Stimulated activated CD8-positive, alpha-beta memory T cell treated with anti-CD3 and anti-CD28 coated beads, Interleukin-4, amount 100 ng/mL, for 48 hours (primary cell): ENCODE measurements at regions not wholly inside any gene's neighbourhood (a gene's known extent, or its start where the extent isn't known, plus 50 kb on each side); places are given as distances from the start of the nearest gene placed in this dataset.
A peak's percentile ranks its signal among the peaks of the same experiment; 100 is the strongest.
"Not testable (repeated sequence)": the region's sequence is repeated elsewhere in the genome, so short reads cannot be mapped to it uniquely, and the experiment has no call there.

Experiments used
- DNase-seq: peaks from one replicate; pipeline ENCODE4 v3.0.0-alpha.2; 2020

GRCh38 chr10:22467393-22467792 lies 122.1 kb downstream of the SPAG6 start:
- not testable (repeated sequence) for DNase-seq

DNA sequence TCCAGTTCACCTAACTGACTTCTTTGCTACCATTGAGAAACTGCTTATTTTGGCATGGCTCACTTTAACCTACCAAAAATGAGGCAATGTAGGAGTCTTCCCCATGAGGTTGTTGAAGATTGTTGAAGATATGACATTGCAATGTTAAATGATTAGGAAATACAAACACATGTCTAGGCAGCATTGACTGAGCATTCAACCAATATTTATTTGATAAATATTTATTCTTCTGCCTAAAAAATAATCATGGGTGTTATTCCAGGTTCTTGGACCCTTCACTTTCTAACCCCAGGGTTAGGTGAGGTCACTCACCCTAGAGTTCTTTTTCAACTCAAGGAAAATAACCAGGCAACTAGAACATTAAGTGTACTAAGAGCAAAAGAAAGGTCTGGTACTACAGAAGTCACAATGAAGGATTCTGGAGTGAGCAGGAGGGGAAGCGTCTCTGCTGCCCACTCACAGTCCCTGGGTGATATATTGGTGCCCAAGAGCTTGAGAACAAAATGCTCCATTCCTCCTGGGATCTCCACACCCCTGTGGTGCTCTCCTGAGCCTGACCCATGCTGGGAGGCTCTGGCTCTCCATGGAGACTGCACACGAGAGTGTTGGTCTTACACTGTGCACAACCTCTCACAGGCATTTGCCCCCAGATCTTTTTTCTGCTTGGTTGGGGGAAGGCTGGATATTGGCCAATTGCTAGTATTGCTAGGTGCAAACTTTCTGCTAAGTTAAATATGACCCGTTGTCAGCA lies 123.4 kb downstream of the SPAG6 start:
- no peak for DNase-seq

DNA sequence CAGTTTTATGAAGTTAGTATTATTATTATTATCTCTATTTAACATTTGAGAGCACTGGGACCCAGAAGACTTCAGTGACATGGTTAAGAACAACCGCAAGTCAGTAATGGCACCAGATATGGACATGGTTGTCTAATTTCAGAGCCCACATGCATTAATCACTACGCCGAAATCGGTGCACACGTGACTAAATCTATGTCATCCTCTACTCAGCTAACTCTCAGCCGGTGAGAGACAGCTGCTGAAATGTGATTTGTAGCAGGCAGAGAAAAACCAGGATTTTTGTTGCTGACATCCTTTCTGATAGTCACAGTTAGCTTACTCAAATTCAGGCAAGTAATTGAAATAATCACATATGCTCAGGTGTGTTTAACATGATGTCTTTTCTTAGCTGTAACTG lies 127.7 kb downstream of the SPAG6 start:
- no peak for DNase-seq

GRCh38 chr10:22473459-22473858 lies 128.2 kb downstream of the SPAG6 start:
- no peak for DNase-seq

- peak; percentile 68 for DNase-seq
Measured at GRCh38 chr10:22475651-22476600, 130.6 kb downstream of the SPAG6 start.

- DNase-seq = no peak
Measured at GRCh38 chr10:22476601-22477321, 131.5 kb downstream of the SPAG6 start.

GRCh38 chr10:22477334-22478287 lies 132.3 kb downstream of the SPAG6 start:
- no peak for DNase-seq

DNA sequence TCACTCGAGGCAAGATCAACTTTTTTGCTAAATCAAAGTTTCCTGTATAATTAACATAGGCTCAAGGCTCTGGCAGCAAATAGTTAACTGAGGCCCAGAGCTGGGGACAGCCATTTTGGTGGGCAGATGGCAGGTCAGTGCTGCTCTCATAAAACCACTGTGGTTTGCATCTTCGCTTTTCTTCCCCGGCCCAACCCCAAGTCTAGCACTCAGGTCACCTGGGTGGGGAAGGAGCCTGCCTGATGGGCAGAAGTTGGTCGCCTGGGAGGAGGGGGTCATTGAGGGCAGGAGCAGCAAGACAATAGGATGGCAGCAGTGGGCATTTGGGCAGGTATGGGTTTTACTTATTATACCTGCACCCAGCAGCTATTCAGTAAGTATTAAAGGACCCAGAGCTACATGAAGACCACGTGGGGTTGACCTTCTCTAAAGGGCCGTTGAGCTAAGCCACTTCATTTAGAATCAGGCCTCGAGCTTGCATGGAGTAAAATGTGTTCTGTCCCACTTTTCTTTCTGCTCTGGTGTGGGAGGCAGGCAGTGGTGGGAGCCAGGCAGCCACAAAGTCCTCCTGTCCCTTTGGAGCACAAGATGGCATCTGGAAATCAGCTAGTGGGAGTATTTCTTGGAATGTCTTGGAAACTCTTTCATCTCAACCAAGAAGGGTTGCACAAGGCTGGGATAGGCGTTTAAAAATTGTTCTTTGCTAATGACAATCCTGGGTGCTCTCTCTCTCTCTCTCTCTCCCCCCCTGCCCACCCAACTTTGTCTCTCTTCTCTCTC lies 133.4 kb downstream of the SPAG6 start:
- no peak for DNase-seq

DNA sequence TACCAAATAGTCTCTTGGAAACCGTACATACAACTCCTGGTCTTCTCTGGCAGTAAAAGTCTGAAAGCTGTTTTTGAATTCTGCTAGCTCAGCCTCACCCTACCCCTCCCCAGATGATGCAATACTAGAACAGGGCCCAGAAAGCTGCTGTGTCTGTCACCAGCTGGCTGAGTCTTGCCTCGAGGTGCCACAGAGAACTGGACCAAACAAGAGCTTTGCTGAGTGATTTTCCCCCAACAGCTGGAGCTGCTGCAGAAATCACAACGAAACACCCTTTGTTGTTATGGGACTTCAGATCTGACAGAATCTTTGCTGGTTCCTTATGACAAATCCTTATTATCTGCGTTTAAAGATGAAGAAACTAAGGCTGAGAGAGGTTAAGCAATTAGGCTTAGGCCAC lies 134.1 kb downstream of the SPAG6 start:
- no peak for DNase-seq

GRCh38 chr10:22481106-22481505 lies 135.8 kb downstream of the SPAG6 start:
- DNase-seq = no peak

DNA sequence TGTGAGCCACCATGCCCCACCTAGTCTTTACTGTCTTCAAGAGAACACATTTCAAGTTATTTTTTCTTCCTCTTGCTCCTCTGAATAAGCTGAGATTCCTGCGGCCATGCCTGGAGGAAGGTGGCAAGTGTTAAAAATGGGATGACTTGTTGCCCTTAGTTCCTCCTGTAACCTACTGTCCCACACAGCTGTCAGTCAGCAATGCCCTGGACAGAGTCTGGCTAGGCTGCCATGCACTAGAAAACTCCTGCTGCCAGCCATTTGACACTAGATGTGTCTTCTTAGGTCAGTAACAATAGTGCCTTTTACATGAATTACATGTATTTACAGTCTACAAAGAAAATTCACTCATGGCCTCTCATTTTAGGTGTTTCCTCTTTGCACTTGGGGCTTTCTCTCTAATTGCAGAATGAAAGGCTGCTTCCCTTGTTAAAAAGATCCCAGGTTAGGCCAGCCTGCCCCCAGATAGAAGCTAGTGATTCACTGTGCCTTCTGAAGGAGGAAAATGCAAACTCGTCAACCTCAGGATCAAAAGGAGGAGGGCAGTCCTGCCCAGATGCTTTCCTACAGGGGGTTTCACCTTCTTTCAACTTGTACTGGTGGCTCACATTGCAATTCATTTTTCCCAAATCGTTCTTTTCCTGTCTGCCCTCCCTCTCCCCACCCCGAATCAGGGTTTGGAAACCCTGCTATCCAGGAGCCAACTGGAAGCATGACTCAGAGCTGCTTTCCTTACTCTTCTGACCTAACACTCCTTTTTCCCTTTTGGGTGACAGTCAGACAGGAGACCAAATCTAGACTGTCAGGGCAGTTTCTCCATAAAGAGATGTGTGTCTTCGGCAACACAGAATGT lies 136.6 kb downstream of the SPAG6 start:
- DNase-seq = no peak

DNA sequence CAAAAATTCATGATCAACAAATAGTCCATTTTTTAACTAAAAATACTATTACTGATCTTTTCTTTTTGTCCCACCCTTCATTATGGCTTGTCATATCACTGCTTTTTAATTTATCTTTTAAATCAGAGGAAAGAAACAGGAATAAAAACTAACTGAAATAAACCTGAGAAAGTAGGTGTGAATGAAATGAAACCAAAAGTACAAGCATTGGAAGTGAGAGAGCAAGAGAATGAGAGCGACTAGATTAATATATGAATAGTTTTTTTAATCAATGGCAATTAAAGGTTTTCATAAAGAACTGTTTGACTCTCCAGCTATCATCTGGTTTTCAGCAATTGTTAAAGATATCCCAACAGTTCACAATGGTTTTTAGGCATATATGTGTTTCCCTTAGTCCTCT lies 137.8 kb downstream of the SPAG6 start:
- no peak for DNase-seq
